Body of pancreas (tissue), 4 donors: ENCODE measurements at regions not wholly inside any gene's neighbourhood (a gene's known extent, or its start where the extent isn't known, plus 50 kb on each side); places are given as distances from the start of the nearest gene placed in this dataset.
A peak's percentile ranks its signal among the peaks of the same experiment; 100 is the strongest.

ENCODE experiments used
- ATAC-seq: fragments of 150-250 bp; one replicate; pipeline ENCODE4 v1.9.1; 2016
- DNase-seq, 4 donors: peaks; one replicate each; pipeline ENCODE4 v3.0.0-alpha.2; 2019
- H3K27ac ChIP-seq, 4 donors: fragments of 200-600 bp; sonication (generic); 1 replicate in 3 of 4; 2 replicates in 1 of 4; pipeline versions ENCODE4 v1.5.1 to v1.6.1; 2016 to 2019; ENCODE audit warnings: mild to moderate bottlenecking in 1 of 4, mixed read lengths in 1 of 4, moderate library complexity in 1 of 4
- H3K27me3 ChIP-seq, 2 donors: fragments of 200-600 bp; sonication (generic); one replicate each; pipeline ENCODE4 v1.6.0; 2016; ENCODE audit warnings: mild to moderate bottlenecking in 1 of 2
- H3K36me3 ChIP-seq, 2 donors: fragments of 200-600 bp; sonication (generic); replicated peaks in 1 of 2; 2 replicates each; pipeline ENCODE4 v1.5.1; 2016; ENCODE audit warnings: low read depth in 2 of 2; ENCODE audit not compliant: insufficient read depth in 1 of 2
- H3K4me1 ChIP-seq: fragments of 200-600 bp; sonication (generic); one replicate; pipeline ENCODE4 v1.6.0; 2016
- H3K4me3 ChIP-seq, 2 donors: fragments of 200-600 bp; sonication (generic); 1 replicate in 1 of 2; 2 replicates in 1 of 2; pipeline ENCODE4 v1.5.1; 2016 to 2019
- H3K9me3 ChIP-seq, 3 donors: fragments of 200-600 bp; sonication (generic); 1 replicate in 2 of 3; 2 replicates in 1 of 3; pipeline ENCODE4 v1.5.1; 2016
- POLR2A ChIP-seq, 3 donors: fragments of 450-650 bp; IDR thresholded peaks; one replicate each; pipeline ENCODE4 v1.6.1; 2016; ENCODE audit warnings: antibody characterized with exemption in 3 of 3, mild to moderate bottlenecking in 2 of 3
- WGBS, 2 donors: methylation state at CpG; one replicate each; pipeline ENCODE4 v1.1.5; 2017; 5-methylcytosine and 5-hydroxymethylcytosine counted together
- intact Hi-C: fragments of 100-400 bp; cut with DNase I; formaldehyde crosslinking; loops from one replicate; pipeline ENCODE4 v1.15.1; 2023
- TF ChIP-seq, protein P1 (sequence below), 7 experiments: fragments of 450-650 bp in 4 of 7; fragments of 200-600 bp in 3 of 7; sonication (generic) in 3 of 7; IDR thresholded peaks; one replicate each; pipeline ENCODE4 v1.5.1; 2016 to 2019; ENCODE audit warnings: antibody characterized with exemption in 7 of 7

DNA sequence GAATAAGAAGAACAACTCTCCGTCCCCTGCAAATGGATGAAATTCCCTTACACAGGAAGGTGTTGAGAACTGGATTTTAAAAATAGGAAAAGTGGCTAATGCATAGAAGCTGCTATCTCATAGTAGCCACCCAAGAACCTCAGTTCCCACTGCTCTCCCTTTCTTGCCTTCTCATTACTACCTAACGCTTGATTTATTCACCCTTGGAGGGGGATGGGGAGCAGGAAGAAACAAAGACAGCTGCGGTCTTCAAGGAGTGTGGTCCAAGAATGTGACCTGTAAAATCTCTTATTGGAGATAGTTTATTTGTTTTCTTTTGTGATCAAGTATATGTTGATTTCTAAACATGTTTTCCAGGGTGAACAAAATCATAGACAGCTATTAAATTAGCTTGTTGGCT lies 274.1 kb upstream of the CTNNB1 start:
- no peak overlapping the region for H3K27ac ChIP-seq
- ATAC-seq, result no peak
- no peak for DNase-seq
- H3K9me3 ChIP-seq, result no peaks in the 10 kb centered on the region
- no peaks in the 10 kb centered on the region for H3K36me3 ChIP-seq
- no peaks in the 10 kb centered on the region for H3K27me3 ChIP-seq
- peaks cover 19% of the 10 kb centered on the region for H3K4me1 ChIP-seq
- WGBS, 2 donors, result 57 to 64% methylated on average over 3 of the region's 3 CpGs
- no peak overlapping the region for H3K4me3 ChIP-seq
- intact Hi-C loops, result no loop called here
- TF ChIP-seq, protein P1, sequence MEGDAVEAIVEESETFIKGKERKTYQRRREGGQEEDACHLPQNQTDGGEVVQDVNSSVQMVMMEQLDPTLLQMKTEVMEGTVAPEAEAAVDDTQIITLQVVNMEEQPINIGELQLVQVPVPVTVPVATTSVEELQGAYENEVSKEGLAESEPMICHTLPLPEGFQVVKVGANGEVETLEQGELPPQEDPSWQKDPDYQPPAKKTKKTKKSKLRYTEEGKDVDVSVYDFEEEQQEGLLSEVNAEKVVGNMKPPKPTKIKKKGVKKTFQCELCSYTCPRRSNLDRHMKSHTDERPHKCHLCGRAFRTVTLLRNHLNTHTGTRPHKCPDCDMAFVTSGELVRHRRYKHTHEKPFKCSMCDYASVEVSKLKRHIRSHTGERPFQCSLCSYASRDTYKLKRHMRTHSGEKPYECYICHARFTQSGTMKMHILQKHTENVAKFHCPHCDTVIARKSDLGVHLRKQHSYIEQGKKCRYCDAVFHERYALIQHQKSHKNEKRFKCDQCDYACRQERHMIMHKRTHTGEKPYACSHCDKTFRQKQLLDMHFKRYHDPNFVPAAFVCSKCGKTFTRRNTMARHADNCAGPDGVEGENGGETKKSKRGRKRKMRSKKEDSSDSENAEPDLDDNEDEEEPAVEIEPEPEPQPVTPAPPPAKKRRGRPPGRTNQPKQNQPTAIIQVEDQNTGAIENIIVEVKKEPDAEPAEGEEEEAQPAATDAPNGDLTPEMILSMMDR (IDR thresholded peaks at IDR 0.05), result no peak
- TF ChIP-seq POLR2A (IDR thresholded peaks at IDR 0.05), result no peak

DNA sequence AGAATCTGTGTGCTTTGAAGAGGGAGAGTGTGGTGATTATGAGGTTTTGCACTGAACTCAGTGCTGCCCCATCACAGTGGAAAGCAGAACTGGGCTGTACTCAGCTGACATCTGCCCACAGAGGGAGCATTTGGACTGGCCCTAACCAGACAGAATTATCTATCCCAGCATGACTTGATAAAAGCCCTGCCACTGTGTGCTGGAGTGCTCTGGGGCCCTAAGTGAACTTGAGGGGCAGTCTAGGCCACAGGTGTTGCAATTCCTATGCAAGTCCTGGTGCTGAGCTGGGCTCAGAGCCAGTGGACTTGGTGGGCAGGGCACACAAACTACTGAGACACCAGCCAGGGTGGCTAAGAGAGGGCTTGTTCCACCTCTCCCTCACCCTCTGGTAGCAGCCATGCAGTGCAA lies 269.2 kb upstream of the CTNNB1 start:
- peaks cover 18% of the 10 kb centered on the region for H3K4me1 ChIP-seq
- no peak overlapping the region for H3K27ac ChIP-seq
- no peak overlapping the region for H3K4me3 ChIP-seq
- H3K27me3 ChIP-seq, result no peaks in the 10 kb centered on the region
- no peak for TF ChIP-seq POLR2A (IDR thresholded peaks at IDR 0.05)
- TF ChIP-seq, protein P1 (IDR thresholded peaks at IDR 0.05), result peak in 3 of 7 experiments; percentile 15 to 30 (median 15)
- DNase-seq (peak; percentile 43 to 81 (median 67)), ATAC-seq (peak; percentile 73)
- H3K9me3 ChIP-seq, result no peaks in the 10 kb centered on the region
- H3K36me3 ChIP-seq, result no peaks in the 10 kb centered on the region
- intact Hi-C loops, result no loop called here

DNA sequence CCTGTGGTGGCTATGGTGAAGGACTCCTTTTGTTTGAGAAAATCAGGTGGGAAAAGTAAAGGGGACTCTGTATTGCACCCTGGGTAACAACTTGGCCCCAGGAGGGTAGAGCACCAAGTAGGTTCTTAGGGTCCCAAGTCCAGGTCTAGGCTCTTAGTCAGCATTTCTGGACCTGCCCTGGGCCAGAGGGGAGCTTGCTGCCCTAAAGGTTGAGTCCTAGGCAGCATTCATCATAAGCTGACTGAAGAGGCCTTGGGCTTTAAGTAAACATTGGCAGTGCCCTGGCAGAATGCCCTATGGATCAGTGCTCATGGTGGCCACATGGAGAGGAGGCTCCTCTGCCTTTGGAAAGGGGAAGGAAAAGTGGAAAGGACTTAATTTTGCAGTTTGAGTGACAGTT lies 268.5 kb upstream of the CTNNB1 start:
- no peaks in the 10 kb centered on the region for H3K36me3 ChIP-seq
- intact Hi-C loops, result no loop called here
- peak; percentile 48 to 76 (median 63) for DNase-seq
- H3K27me3 ChIP-seq, result no peaks in the 10 kb centered on the region
- TF ChIP-seq, protein P1 (IDR thresholded peaks at IDR 0.05), result no peak
- no peak for TF ChIP-seq POLR2A (IDR thresholded peaks at IDR 0.05)
- peaks cover 17% of the 10 kb centered on the region for H3K4me1 ChIP-seq
- peak; percentile 47 for ATAC-seq
- H3K27ac ChIP-seq, result no peak overlapping the region
- no peaks in the 10 kb centered on the region for H3K9me3 ChIP-seq
- no peak overlapping the region for H3K4me3 ChIP-seq

DNA sequence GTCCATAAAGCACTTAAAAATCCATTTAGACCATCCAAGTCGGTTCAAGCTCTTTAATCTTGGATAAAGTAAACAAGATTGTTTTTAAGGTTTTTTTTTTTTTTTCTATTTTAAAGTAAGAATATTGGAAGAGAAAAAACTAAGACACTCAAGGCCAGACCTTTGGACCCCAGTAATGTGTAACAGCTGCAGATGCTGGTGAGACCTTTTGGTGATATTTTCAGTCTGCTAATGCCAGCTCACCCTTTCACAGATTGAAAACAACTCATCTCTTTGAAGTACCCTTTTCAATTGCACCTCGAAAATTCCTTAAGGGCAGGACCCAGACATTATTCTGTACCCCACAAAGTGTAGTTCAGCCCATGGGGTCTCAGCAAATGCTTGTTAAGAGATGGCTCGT lies 260.7 kb upstream of the CTNNB1 start:
- Histone ChIP-seq H3K9me3 (no peaks in the 10 kb centered on the region), H3K36me3 (no peaks in the 10 kb centered on the region), H3K27me3 (no peaks in the 10 kb centered on the region), H3K4me1 (peaks cover 21% of the 10 kb centered on the region), H3K27ac (peak overlapping the region; percentile 35 to 77 (median 69)), H3K4me3 (no peak overlapping the region)
- TF ChIP-seq, protein P1 (IDR thresholded peaks at IDR 0.05), result no peak
- TF ChIP-seq POLR2A (IDR thresholded peaks at IDR 0.05), result no peak
- WGBS, 2 donors, result 52 to 58% methylated on average over 3 of the region's 3 CpGs
- intact Hi-C loops, result no loop called here
- no peak for DNase-seq
- no peak for ATAC-seq

DNA sequence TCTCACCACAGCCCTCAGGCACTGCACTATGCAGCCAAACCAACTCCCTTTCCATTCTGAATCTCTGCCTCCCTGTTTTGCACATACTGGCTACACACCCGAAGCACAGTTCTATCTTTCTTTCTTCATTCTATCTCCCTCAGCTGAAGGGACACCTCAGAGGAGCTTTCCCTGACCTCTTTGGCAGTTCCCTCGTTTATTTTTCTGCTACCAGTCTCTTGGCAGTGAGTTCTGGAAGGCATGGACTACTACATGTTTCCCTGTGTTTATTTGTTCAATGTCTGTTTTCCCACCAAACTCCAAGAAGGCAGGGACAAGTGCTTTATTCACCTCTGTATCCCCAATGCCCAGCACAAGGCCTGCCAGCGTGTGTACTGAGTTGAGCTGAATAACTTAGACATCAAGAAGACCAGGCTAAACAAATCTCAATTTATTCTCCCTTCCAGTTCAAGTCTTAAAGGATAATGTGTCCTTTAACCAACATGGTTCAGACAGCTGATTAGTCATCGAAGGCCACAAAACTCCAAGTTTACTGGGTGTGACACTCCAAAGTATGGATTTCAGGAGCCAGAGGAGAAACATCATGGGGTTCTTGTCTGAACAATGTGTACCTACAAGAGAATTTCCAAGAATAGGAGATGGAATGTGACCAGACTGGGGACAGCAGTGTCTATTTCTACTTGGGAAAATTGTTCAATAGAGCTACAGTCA lies 260.1 kb upstream of the CTNNB1 start:
- TF ChIP-seq, protein P1 (IDR thresholded peaks at IDR 0.05), result no peak
- no peak for TF ChIP-seq POLR2A (IDR thresholded peaks at IDR 0.05)
- peak in 3 of 4 donors; percentile 7 to 36 (median 18) for DNase-seq
- Histone ChIP-seq H3K36me3 (no peaks in the 10 kb centered on the region), H3K4me3 (no peak overlapping the region), H3K27me3 (no peaks in the 10 kb centered on the region), H3K9me3 (no peaks in the 10 kb centered on the region), H3K27ac (peak overlapping the region; percentile 35 to 77 (median 69)), H3K4me1 (peaks cover 21% of the 10 kb centered on the region)
- 18 to 24% methylated on average over 4 of the region's 4 CpGs for WGBS, 2 donors
- peak; percentile 74 for ATAC-seq
- intact Hi-C loops, result no loop called here
